Stomach (tissue), 8 donors: ENCODE measurements at regions not wholly inside any gene's neighbourhood (a gene's known extent, or its start where the extent isn't known, plus 50 kb on each side); places are given as distances from the start of the nearest gene placed in this dataset.
"Not testable (repeated sequence)": the region's sequence is repeated elsewhere in the genome, so short reads cannot be mapped to it uniquely, and the experiment has no call there.

Source experiments
- DNase-seq, 2 donors: peaks; one replicate each; pipeline versions ENCODE4 v3.0.0 to v3.0.0-alpha.2; 2013 to 2019
- H3K27ac ChIP-seq, 5 donors: fragments of 200-600 bp in 4 of 5; sonication (generic) in 4 of 5; one replicate each; pipeline ENCODE4 v1.5.1; 2013 to 2019; ENCODE audit warnings: mild to moderate bottlenecking in 1 of 5, moderate library complexity in 1 of 5
- H3K27me3 ChIP-seq, 3 donors: fragments of 200-600 bp; sonication (generic); one replicate each; pipeline ENCODE4 v1.5.1; 2017 to 2019; ENCODE audit warnings: mixed run types in 1 of 3
- H3K36me3 ChIP-seq, 4 donors: fragments of 200-600 bp; sonication (generic); 1 replicate in 3 of 4; 2 replicates in 1 of 4; pipeline ENCODE4 v1.5.1; 2016 to 2019
- H3K4me1 ChIP-seq, 4 donors: fragments of 200-600 bp; sonication (generic); one replicate each; pipeline ENCODE4 v1.5.1; 2016 to 2019
- H3K4me3 ChIP-seq, 4 donors: fragments of 200-600 bp; sonication (generic) in 3 of 4; one replicate each; pipeline ENCODE4 v1.5.1; 2016 to 2019; ENCODE audit warnings: mild to moderate bottlenecking in 1 of 4
- H3K9me3 ChIP-seq, 4 donors: fragments of 200-600 bp; sonication (generic); one replicate each; pipeline ENCODE4 v1.5.1; 2016 to 2019
- EP300 ChIP-seq: sonication (generic); formaldehyde crosslinking; IDR thresholded peaks from one replicate; pipeline ENCODE4 v1.6.1; 2017; ENCODE audit warnings: antibody characterized with exemption
- POLR2A ChIP-seq, 4 donors: fragments of 450-650 bp; IDR thresholded peaks; one replicate each; pipeline ENCODE4 v1.6.1; 2016; ENCODE audit warnings: antibody characterized with exemption in 4 of 4, control low read depth in 2 of 4, mild to moderate bottlenecking in 1 of 4, moderate library complexity in 1 of 4
- POLR2AphosphoS5 ChIP-seq, 3 donors: sonication (generic); formaldehyde crosslinking; IDR thresholded peaks; one replicate each; pipeline ENCODE4 v1.6.1; 2016; ENCODE audit warnings: antibody characterized with exemption in 3 of 3
- WGBS, 5 donors: extraction: QIAGEN DNeasy Blood & Tissue Kit in 3 of 5; methylation state at CpG; one replicate each; pipeline versions ENCODE4 v1.1.5 to v1.1.7; 2013 to 2018; 5-methylcytosine and 5-hydroxymethylcytosine counted together
- intact Hi-C: fragments of 100-400 bp; cut with DNase I; formaldehyde crosslinking; loops from one replicate; pipeline ENCODE4 v1.15.1; 2023; ENCODE audit warnings: low total_unique reads
- TF ChIP-seq, protein P1 (sequence below), 7 experiments: fragments of 450-650 bp in 4 of 7; fragments of 200-600 bp in 3 of 7; sonication (generic) in 3 of 7; IDR thresholded peaks; one replicate each; pipeline ENCODE4 v1.5.1; 2016 to 2019; ENCODE audit warnings: antibody characterized with exemption in 7 of 7, control low read depth in 2 of 7, mild to moderate bottlenecking in 1 of 7
- donor health status: healthy with polysubstance abuse.
- donor health status: Bipolar disorder and iron deficiency.
- donor health status: healthy.

DNA sequence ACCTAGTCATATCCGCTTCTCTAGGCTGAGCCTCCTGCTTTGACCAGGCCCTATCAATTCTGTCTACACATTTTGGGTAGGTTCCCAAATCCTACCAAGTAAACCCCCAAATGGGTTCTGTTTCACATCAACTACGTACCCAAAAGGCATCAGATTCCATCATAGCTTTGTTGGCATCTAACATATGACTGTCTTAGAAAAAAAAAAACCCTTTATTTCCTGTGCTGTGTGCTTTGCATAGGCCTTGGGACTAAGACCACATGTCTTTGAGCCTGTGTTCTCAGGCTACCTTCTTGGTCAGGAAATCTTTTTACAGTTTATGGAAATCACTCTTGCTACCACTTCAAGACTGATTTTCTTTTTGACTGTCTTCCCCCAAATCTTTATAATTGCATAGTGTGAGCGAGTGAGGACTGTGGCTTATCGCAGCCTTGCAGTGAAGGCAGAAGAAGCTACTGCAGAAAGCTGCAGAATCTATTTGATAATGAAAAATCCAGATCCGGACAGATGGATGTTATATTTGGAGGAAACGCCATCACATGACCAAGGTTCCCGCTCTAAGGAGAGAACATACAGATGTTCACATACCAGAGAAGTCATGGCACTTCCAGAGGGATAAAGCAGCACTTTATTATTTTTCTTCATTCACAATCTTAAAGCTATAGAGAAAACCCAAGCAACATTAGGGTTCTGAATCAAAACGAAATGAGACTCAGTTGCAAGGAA lies 111.2 kb downstream of the EOMES start:
- WGBS, 5 donors: 75 to 85% (median 77%) methylated on average over 8 of the region's 8 CpGs
- H3K4me3 ChIP-seq: no peak overlapping the region
- no peaks in the 10 kb centered on the region for H3K27me3 ChIP-seq
- H3K4me1 ChIP-seq: peaks cover 0 to 12% (median 1%) of the 10 kb centered on the region in 4 donors
- TF ChIP-seq EP300 (no peak), POLR2AphosphoS5 (IDR thresholded peaks at IDR 0.05) (no peak)
- TF ChIP-seq, protein P1, sequence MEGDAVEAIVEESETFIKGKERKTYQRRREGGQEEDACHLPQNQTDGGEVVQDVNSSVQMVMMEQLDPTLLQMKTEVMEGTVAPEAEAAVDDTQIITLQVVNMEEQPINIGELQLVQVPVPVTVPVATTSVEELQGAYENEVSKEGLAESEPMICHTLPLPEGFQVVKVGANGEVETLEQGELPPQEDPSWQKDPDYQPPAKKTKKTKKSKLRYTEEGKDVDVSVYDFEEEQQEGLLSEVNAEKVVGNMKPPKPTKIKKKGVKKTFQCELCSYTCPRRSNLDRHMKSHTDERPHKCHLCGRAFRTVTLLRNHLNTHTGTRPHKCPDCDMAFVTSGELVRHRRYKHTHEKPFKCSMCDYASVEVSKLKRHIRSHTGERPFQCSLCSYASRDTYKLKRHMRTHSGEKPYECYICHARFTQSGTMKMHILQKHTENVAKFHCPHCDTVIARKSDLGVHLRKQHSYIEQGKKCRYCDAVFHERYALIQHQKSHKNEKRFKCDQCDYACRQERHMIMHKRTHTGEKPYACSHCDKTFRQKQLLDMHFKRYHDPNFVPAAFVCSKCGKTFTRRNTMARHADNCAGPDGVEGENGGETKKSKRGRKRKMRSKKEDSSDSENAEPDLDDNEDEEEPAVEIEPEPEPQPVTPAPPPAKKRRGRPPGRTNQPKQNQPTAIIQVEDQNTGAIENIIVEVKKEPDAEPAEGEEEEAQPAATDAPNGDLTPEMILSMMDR (IDR thresholded peaks at IDR 0.05): no peak
- intact Hi-C loops: no loop called here
- H3K9me3 ChIP-seq: peaks cover 0 to 15% (median 12%) of the 10 kb centered on the region in 4 donors
- no peaks in the 10 kb centered on the region for H3K36me3 ChIP-seq
- H3K27ac ChIP-seq: no peak overlapping the region
- DNase-seq: no peak

DNA sequence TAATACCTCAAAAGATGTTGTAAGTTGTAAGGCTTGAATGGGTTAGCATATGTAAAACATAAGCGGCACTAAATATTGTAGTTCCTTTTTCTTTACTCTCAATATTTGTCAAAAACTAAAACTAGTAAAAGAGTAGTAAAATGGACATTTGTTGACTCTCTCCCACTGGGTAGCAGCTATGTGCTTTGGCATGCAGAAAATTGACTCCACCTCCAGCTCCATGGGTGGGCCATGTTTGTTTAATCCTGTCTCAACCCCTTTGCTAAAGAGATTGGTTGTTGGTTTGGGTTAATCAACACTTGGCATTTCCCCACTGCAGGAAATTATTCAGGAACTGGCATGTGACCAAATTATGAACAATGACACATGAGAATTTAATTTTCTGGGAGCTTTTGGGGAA lies 114.8 kb downstream of the EOMES start:
- peaks cover 0 to 12% (median 1%) of the 10 kb centered on the region in 4 donors for H3K4me1 ChIP-seq
- DNase-seq: no peak

DNA sequence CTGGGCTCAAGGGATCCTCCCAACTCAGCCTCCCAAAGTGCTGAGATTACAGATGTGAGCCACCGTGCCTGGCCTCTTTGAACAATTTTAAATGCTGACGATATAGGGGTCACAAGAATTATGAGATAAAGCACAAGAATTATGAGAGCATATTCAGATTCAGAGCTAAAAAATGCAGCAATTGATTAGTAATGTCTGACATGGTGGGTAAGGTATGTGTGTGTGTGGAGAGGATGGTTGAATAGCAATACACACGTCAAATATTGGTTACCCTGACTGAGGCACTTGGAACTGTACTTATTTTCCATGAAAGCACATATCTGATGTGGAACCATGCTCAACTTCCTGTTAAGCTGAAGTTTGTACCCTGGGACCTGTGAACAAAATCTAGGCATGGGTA lies 115.6 kb downstream of the EOMES start:
- no peak for TF ChIP-seq POLR2A (IDR thresholded peaks at IDR 0.05)
- DNase-seq: no peak
- 71 to 87% (median 83%) methylated on average over 3 of the region's 3 CpGs for WGBS, 5 donors

More for the DNA sequence above, 114.8 kb downstream of the EOMES start:
- WGBS, 5 donors: 72 to 84% (median 79%) methylated on average over 1 of the region's 1 CpG
- Histone ChIP-seq H3K27me3 (no peaks in the 10 kb centered on the region), H3K27ac (no peak overlapping the region), H3K4me3 (no peak overlapping the region), H3K9me3 (no peaks in the 10 kb centered on the region), H3K36me3 (no peaks in the 10 kb centered on the region)
- TF ChIP-seq, protein P1 (IDR thresholded peaks at IDR 0.05): no peak
- TF ChIP-seq POLR2AphosphoS5 (IDR thresholded peaks at IDR 0.05): peak in 1 of 3 donors; percentile 19
- no peak for TF ChIP-seq EP300
- intact Hi-C loops: no loop called here

DNA sequence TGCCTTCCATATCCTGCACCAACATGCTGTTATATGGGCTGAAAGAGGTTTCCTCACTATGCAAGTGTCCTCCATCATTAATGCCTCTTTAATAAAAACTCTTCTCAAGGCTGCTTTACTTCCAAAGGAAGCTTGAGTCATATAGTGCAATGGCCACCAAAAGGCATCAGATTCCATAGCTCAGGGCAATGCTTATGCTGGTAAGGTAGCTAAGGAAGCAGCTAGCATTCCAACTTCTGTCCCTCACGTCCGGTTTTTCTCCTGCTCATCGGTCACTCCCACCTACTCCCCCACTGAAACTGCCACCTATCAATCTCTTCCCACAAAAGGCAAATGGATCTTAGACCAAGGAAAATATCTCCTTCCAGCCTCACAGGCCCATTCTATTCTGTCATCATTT lies 117.1 kb upstream of the SLC4A7 start:
- H3K9me3 ChIP-seq: peaks cover 0 to 11% (median 5%) of the 10 kb centered on the region in 4 donors
- intact Hi-C loops, H3K4me3 ChIP-seq, DNase-seq, H3K27me3 ChIP-seq, H3K27ac ChIP-seq, H3K36me3 ChIP-seq, H3K4me1 ChIP-seq: not testable (repeated sequence)
- WGBS, 5 donors: 96 to 100% (median 97%) methylated on average over 3 of the region's 3 CpGs

More for the DNA sequence above, 115.6 kb downstream of the EOMES start:
- intact Hi-C loops: no loop called here
- H3K4me3 ChIP-seq: no peak overlapping the region
- H3K27ac ChIP-seq: peak overlapping the region in 1 of 5 donors; percentile 18
- H3K36me3 ChIP-seq: no peaks in the 10 kb centered on the region
- peaks cover 0 to 12% (median 1%) of the 10 kb centered on the region in 4 donors for H3K4me1 ChIP-seq
- H3K9me3 ChIP-seq: peaks cover 0 to under 1% (median 0%) of the 10 kb centered on the region in 4 donors
- H3K27me3 ChIP-seq: no peaks in the 10 kb centered on the region

DNA sequence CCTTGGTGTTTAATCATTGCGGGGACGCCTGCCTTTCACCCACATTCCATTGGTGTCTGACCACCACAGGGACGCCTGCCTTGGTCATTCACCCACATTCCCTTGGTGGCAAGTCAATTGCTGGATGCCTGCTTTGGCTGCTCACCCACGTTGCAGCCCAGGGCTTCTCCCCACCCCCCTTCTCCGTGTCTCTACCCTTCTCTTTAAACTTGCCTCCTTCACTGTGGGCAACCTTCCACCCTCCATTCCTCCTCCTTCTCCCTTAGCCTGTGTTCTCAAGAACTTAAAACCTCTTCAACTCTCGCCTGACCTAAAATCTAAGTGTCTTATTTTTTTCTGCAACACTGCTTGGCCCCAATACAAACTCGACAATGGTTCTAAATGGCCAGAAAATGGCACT lies 115.6 kb upstream of the SLC4A7 start:
- H3K4me3 ChIP-seq, H3K27ac ChIP-seq, H3K36me3 ChIP-seq, DNase-seq, intact Hi-C loops, H3K27me3 ChIP-seq: not testable (repeated sequence)
- peaks cover 0 to 11% (median 0%) of the 10 kb centered on the region in 4 donors for H3K4me1 ChIP-seq
- H3K9me3 ChIP-seq: peaks cover 0 to 11% (median 5%) of the 10 kb centered on the region in 4 donors
- WGBS, 5 donors: 87 to 91% (median 89%) methylated on average over 7 of the region's 7 CpGs

DNA sequence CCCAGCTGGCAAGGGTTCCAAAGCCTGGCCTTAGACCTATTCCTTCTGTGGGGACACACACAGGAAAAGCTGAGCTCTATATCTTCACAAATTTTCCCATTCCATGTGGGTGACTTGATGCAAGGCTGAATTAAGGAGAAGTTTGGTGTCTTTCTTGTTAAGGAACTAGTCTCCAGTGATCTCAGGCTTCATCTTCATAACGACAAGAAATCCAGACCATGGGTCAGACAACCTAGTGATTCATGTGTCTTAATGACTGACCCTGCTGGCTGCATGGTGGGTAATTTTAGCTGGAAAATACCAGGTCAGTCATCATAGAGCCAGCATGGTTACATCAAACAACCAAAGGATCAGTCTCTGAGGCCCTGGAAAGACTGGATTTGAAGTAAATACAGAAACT lies 112.7 kb upstream of the SLC4A7 start:
- WGBS, 5 donors: 24 to 59% (median 55%) methylated on average over 1 of the region's 1 CpG
- DNase-seq: no peak
- Histone ChIP-seq H3K27ac (no peak overlapping the region), H3K4me1 (peaks cover 0 to 23% (median 3%) of the 10 kb centered on the region in 4 donors), H3K27me3 (no peaks in the 10 kb centered on the region), H3K9me3 (peaks cover 0 to 11% (median 5%) of the 10 kb centered on the region in 4 donors), H3K4me3 (no peak overlapping the region), H3K36me3 (no peaks in the 10 kb centered on the region)
- intact Hi-C loops: no loop called here
- TF ChIP-seq POLR2AphosphoS5 (IDR thresholded peaks at IDR 0.05) (no peak), EP300 (no peak), POLR2A (IDR thresholded peaks at IDR 0.05) (no peak)
- TF ChIP-seq, protein P1 (IDR thresholded peaks at IDR 0.05): no peak
